ENCODE measurements at regions not wholly inside any gene's neighbourhood (a gene's known extent, or its start where the extent isn't known, plus 50 kb on each side); places are given as distances from the start of the nearest gene placed in this dataset.
A peak's percentile ranks its signal among the peaks of the same experiment; 100 is the strongest.

- Histone ChIP-seq H3K9ac (ENCODE audit: low read length in 3 of 3) (no peak overlapping the region), H3K27me3 (ENCODE audit: control insufficient read depth, insufficient read depth, low read length) (no peaks in the 10 kb centered on the region), H3K36me3 (ENCODE audit: control insufficient read depth in 2 of 3, insufficient read depth in 3 of 3, low read length in 3 of 3) (no peaks in the 10 kb centered on the region), H3K4me1 (ENCODE audit: control insufficient read depth in 2 of 3, insufficient read depth in 2 of 3, low read depth in 1 of 3, low read length in 3 of 3) (no peaks in the 10 kb centered on the region), H3K27ac (ENCODE audit: low read depth in 2 of 2, low read length in 2 of 2) (no peak overlapping the region), H3K9me3 (ENCODE audit: control insufficient read depth in 2 of 3, insufficient read depth in 1 of 3, low read length in 3 of 3) (no peaks in the 10 kb centered on the region), H3K4me3 (ENCODE audit: low read length in 3 of 3) (no peak overlapping the region)
- intact Hi-C loops (cut with DNase I), result no loop called here
- TF ChIP-seq CTCF (IDR thresholded peaks at IDR 0.05; ENCODE audit: borderline replicate concordance, extremely low read depth, insufficient read depth), result no peak
- DNase-seq (peak in 1 of 5 donors; percentile 9), FAIRE-seq (no peak)
Observed at GRCh38 chr13:57056601-57057180, 84.0 kb upstream of the PRR20A start.

GRCh38 chr13:57063007-57063406 lies 77.7 kb upstream of the PRR20A start:
- intact Hi-C loops (cut with DNase I), result no loop called here
- no peaks in the 10 kb centered on the region for H3K9me3 ChIP-seq (ENCODE audit: control insufficient read depth in 2 of 3, insufficient read depth in 1 of 3, low read length in 3 of 3)
- H3K27ac ChIP-seq (ENCODE audit: low read depth in 2 of 2, low read length in 2 of 2), result no peak overlapping the region
- FAIRE-seq (no peak), DNase-seq (peak in 1 of 5 donors; percentile 18)
- H3K36me3 ChIP-seq (ENCODE audit: control insufficient read depth in 2 of 3, insufficient read depth in 3 of 3, low read length in 3 of 3), result no peaks in the 10 kb centered on the region
- no peaks in the 10 kb centered on the region for H3K27me3 ChIP-seq (ENCODE audit: control insufficient read depth, insufficient read depth, low read length)
- TF ChIP-seq CTCF (IDR thresholded peaks at IDR 0.05; ENCODE audit: borderline replicate concordance, extremely low read depth, insufficient read depth), result no peak
- no peaks in the 10 kb centered on the region for H3K4me1 ChIP-seq (ENCODE audit: control insufficient read depth in 2 of 3, insufficient read depth in 2 of 3, low read depth in 1 of 3, low read length in 3 of 3)
- no peak overlapping the region for H3K9ac ChIP-seq (ENCODE audit: low read length in 3 of 3)
- H3K4me3 ChIP-seq (ENCODE audit: low read length in 3 of 3), result no peak overlapping the region

GRCh38 chr13:57073983-57074382 lies 66.7 kb upstream of the PRR20A start:
- Histone ChIP-seq H3K9ac (ENCODE audit: low read length in 3 of 3) (no peak overlapping the region), H3K4me1 (ENCODE audit: control insufficient read depth in 2 of 3, insufficient read depth in 2 of 3, low read depth in 1 of 3, low read length in 3 of 3) (no peaks in the 10 kb centered on the region), H3K4me3 (ENCODE audit: low read length in 3 of 3) (no peak overlapping the region), H3K9me3 (ENCODE audit: control insufficient read depth in 2 of 3, insufficient read depth in 1 of 3, low read length in 3 of 3) (no peaks in the 10 kb centered on the region), H3K27me3 (ENCODE audit: control insufficient read depth, insufficient read depth, low read length) (no peaks in the 10 kb centered on the region), H3K36me3 (ENCODE audit: control insufficient read depth in 2 of 3, insufficient read depth in 3 of 3, low read length in 3 of 3) (no peaks in the 10 kb centered on the region), H3K27ac (ENCODE audit: low read depth in 2 of 2, low read length in 2 of 2) (no peak overlapping the region)
- DNase-seq (no peak), FAIRE-seq (no peak)
- intact Hi-C loops (cut with DNase I), result no loop called here
- TF ChIP-seq CTCF (IDR thresholded peaks at IDR 0.05; ENCODE audit: borderline replicate concordance, extremely low read depth, insufficient read depth), result no peak

- FAIRE-seq (no peak), DNase-seq (no peak)
- intact Hi-C loops (cut with DNase I), result no loop called here
- Histone ChIP-seq H3K4me3 (ENCODE audit: low read length in 3 of 3) (no peak overlapping the region), H3K27me3 (ENCODE audit: control insufficient read depth, insufficient read depth, low read length) (no peaks in the 10 kb centered on the region), H3K9me3 (ENCODE audit: control insufficient read depth in 2 of 3, insufficient read depth in 1 of 3, low read length in 3 of 3) (no peaks in the 10 kb centered on the region), H3K27ac (ENCODE audit: low read depth in 2 of 2, low read length in 2 of 2) (no peak overlapping the region), H3K36me3 (ENCODE audit: control insufficient read depth in 2 of 3, insufficient read depth in 3 of 3, low read length in 3 of 3) (no peaks in the 10 kb centered on the region), H3K9ac (ENCODE audit: low read length in 3 of 3) (no peak overlapping the region), H3K4me1 (ENCODE audit: control insufficient read depth in 2 of 3, insufficient read depth in 2 of 3, low read depth in 1 of 3, low read length in 3 of 3) (no peaks in the 10 kb centered on the region)
- TF ChIP-seq CTCF (IDR thresholded peaks at IDR 0.05; ENCODE audit: borderline replicate concordance, extremely low read depth, insufficient read depth), result no peak
Observed at GRCh38 chr13:57075588-57075987, 65.1 kb upstream of the PRR20A start.

All from kidney (tissue), 13 donors.